ENCODE measurements at regions not wholly inside any gene's neighbourhood (a gene's known extent, or its start where the extent isn't known, plus 50 kb on each side); places are given as distances from the start of the nearest gene placed in this dataset.

- DNase-seq, result no peak
Measured at GRCh38 chr11:92322225-92322624, 97.6 kb downstream of the FAT3 start.

GRCh38 chr11:92324890-92325289, 100.3 kb downstream of the FAT3 start:
- no peak for DNase-seq

GRCh38 chr11:92325416-92325815, 100.8 kb downstream of the FAT3 start:
- DNase-seq, result no peak

GRCh38 chr11:92329137-92329536, 104.5 kb downstream of the FAT3 start:
- no peak for DNase-seq

GRCh38 chr11:92329646-92330045, 105.0 kb downstream of the FAT3 start:
- DNase-seq, result no peak

- no peak for DNase-seq
Measured at GRCh38 chr11:92330114-92330513, 105.5 kb downstream of the FAT3 start.

- DNase-seq, result no peak
Measured at GRCh38 chr11:92332986-92333385, 108.4 kb downstream of the FAT3 start.

- DNase-seq, result no peak
Measured at GRCh38 chr11:92340839-92341238, 116.2 kb downstream of the FAT3 start.

GRCh38 chr11:92342034-92342720, 117.6 kb downstream of the FAT3 start:
- no peak for DNase-seq

GRCh38 chr11:92342886-92343285, 118.3 kb downstream of the FAT3 start:
- DNase-seq, result no peak

- DNase-seq, result no peak
Measured at GRCh38 chr11:92346220-92346619, 121.6 kb downstream of the FAT3 start.

GRCh38 chr11:92347454-92347853, 122.8 kb downstream of the FAT3 start:
- no peak for DNase-seq

- DNase-seq, result no peak
Measured at GRCh38 chr11:92349486-92350156, 125.0 kb downstream of the FAT3 start.

GRCh38 chr11:92357344-92357743, 132.7 kb downstream of the FAT3 start:
- no peak for DNase-seq

GRCh38 chr11:92357841-92358240, 133.2 kb downstream of the FAT3 start:
- no peak for DNase-seq

GRCh38 chr11:92361551-92361950, 136.9 kb downstream of the FAT3 start:
- no peak for DNase-seq

- DNase-seq, result no peak
Measured at GRCh38 chr11:92362989-92363388, 138.4 kb downstream of the FAT3 start.

- DNase-seq, result no peak
Measured at GRCh38 chr11:92364177-92364576, 139.6 kb downstream of the FAT3 start.

GRCh38 chr11:92376146-92376599, 151.6 kb downstream of the FAT3 start:
- DNase-seq, result no peak

- DNase-seq, result no peak
Measured at GRCh38 chr11:92376680-92377079, 152.1 kb downstream of the FAT3 start.

- DNase-seq, result no peak
Measured at GRCh38 chr11:92380882-92381281, 156.3 kb downstream of the FAT3 start.

- DNase-seq, result no peak
Measured at GRCh38 chr11:92382311-92382710, 157.7 kb downstream of the FAT3 start.

- DNase-seq, result no peak
Measured at GRCh38 chr11:92383430-92383829, 158.8 kb downstream of the FAT3 start.

- no peak for DNase-seq
Measured at GRCh38 chr11:92384358-92384757, 159.7 kb downstream of the FAT3 start.

- no peak for DNase-seq
Measured at GRCh38 chr11:92384802-92385201, 160.2 kb downstream of the FAT3 start.

Data from suppressor macrophage treated with lipopolysaccharide for 4 hours (primary cell).